Pancreas (tissue), 10 donors: ENCODE measurements at regions not wholly inside any gene's neighbourhood (a gene's known extent, or its start where the extent isn't known, plus 50 kb on each side); places are given as distances from the start of the nearest gene placed in this dataset.

ENCODE experiments used
- ATAC-seq, 4 donors: fragments of 200-7000 bp; cut with Tn5 transposase; one replicate each; pipeline versions ENCODE4 v1.8.0 to v1.9.1; 2020; ENCODE audit warnings: mild to moderate bottlenecking in 4 of 4, moderate library complexity in 4 of 4
- DNase-seq, 6 donors: peaks; one replicate each; pipeline ENCODE4 v3.0.0-alpha.2; 2020
- FAIRE-seq: peaks from 2 replicates; lab custom pipeline; 2012; peaks lifted over from hg19 to GRCh38; lab: Jason Lieb, UNC
- H3K27ac ChIP-seq, 4 donors: fragments of 200-600 bp; sonication (generic); 1 replicate in 3 of 4; 2 replicates in 1 of 4; pipeline versions ENCODE4 v1.5.0 to v1.8.0; 2020
- H3K27me3 ChIP-seq, 4 donors: fragments of 200-600 bp; one replicate each; pipeline ENCODE4 v1.8.0; 2021
- H3K36me3 ChIP-seq, 3 donors: fragments of 200-600 bp; sonication (generic) in 1 of 3; one replicate each; pipeline versions ENCODE4 v1.5.0 to v1.8.0; 2020 to 2021
- H3K4me1 ChIP-seq, 3 donors: fragments of 200-600 bp; one replicate each; pipeline ENCODE4 v1.8.0; 2021
- H3K4me3 ChIP-seq, 4 donors: fragments of 200-600 bp; sonication (generic) in 2 of 4; one replicate each; pipeline versions ENCODE4 v1.5.0 to v1.8.0; 2020 to 2021
- H3K9me3 ChIP-seq, 4 donors: fragments of 200-600 bp; one replicate each; pipeline ENCODE4 v1.8.0; 2021
- CTCF ChIP-seq, 4 donors: fragments of 200-600 bp; sonication (generic) in 3 of 4; IDR thresholded peaks; one replicate each; pipeline versions ENCODE4 v1.5.0 to v1.8.0; 2021; ENCODE audit warnings: antibody characterized with exemption in 4 of 4
- WGBS, 2 donors: extraction: QIAGEN DNeasy Blood & Tissue Kit; methylation state at CpG; one replicate each; pipeline ENCODE4 v1.1.7; 2013; 5-methylcytosine and 5-hydroxymethylcytosine counted together
- intact Hi-C, 3 donors: fragments of 100-400 bp; cut with DNase I; formaldehyde crosslinking; loops; one replicate each; pipeline versions ENCODE4 v1.11.1 to v1.14.2; 2022
- donor health status: healthy with polysubstance abuse.
- donor health status: DM: no; HTN: no; CAD: no; lungs with moderate emphysema.
- donor health status: DM: no; HTN: no; CAD: no.
- donor health status: control.
- donor health status: control.
- donor health status: Bipolar disorder and iron deficiency.
- donor health status: DM: yes; HTN: yes; CAD: no.
- donor health status: DM: no; HTN: no; CAD: no.
- donor health status: DM: no; HTN: no; CAD: no.
- donor health status: DM: yes; HTN: yes; CAD: no.

- Histone ChIP-seq H3K36me3 (no peaks in the 10 kb centered on the region), H3K9me3 (no peaks in the 10 kb centered on the region), H3K27me3 (no peaks in the 10 kb centered on the region), H3K27ac (no peak overlapping the region), H3K4me1 (no peaks in the 10 kb centered on the region), H3K4me3 (no peak overlapping the region)
- no peak for TF ChIP-seq CTCF (IDR thresholded peaks at IDR 0.05)
- DNase-seq (no peak), FAIRE-seq (no peak), ATAC-seq (no peak)
- intact Hi-C loops, result no loop called here
- 49 to 54% methylated on average over 4 of the region's 4 CpGs for WGBS, 2 donors
These were observed 360.0 kb downstream of the NPHP4 start for GRCh38 chr1:5632224-5632623.

- Histone ChIP-seq H3K27ac (no peak overlapping the region), H3K27me3 (no peaks in the 10 kb centered on the region), H3K4me3 (no peak overlapping the region), H3K4me1 (no peaks in the 10 kb centered on the region), H3K9me3 (no peaks in the 10 kb centered on the region), H3K36me3 (no peaks in the 10 kb centered on the region)
- no peak for TF ChIP-seq CTCF (IDR thresholded peaks at IDR 0.05)
- ATAC-seq, result no peak
- FAIRE-seq, result no peak
- intact Hi-C loops, result no loop called here
- whole genome bisulfite sequencing, 2 donors, result 59 to 79% methylated on average over 2 of the region's 2 CpGs
- DNase-seq, result no peak
These were observed 363.8 kb downstream of the NPHP4 start for GRCh38 chr1:5628416-5628815.

GRCh38 chr1:5623399-5623798 lies 368.8 kb downstream of the NPHP4 start:
- intact Hi-C loops, result no loop called here
- H3K4me1 ChIP-seq, result no peaks in the 10 kb centered on the region
- H3K36me3 ChIP-seq, result no peaks in the 10 kb centered on the region
- DNase-seq (no peak), ATAC-seq (no peak), FAIRE-seq (no peak)
- TF ChIP-seq CTCF (IDR thresholded peaks at IDR 0.05), result no peak
- H3K27me3 ChIP-seq, result no peaks in the 10 kb centered on the region
- H3K9me3 ChIP-seq, result no peaks in the 10 kb centered on the region
- no peak overlapping the region for H3K27ac ChIP-seq
- H3K4me3 ChIP-seq, result no peak overlapping the region
- 58 to 60% methylated on average over 6 of the region's 6 CpGs for WGBS, 2 donors

- Histone ChIP-seq H3K4me3 (no peak overlapping the region), H3K9me3 (no peaks in the 10 kb centered on the region), H3K27ac (no peak overlapping the region), H3K4me1 (no peaks in the 10 kb centered on the region), H3K36me3 (no peaks in the 10 kb centered on the region), H3K27me3 (no peaks in the 10 kb centered on the region)
- TF ChIP-seq CTCF (IDR thresholded peaks at IDR 0.05), result no peak
- no peak for FAIRE-seq
- 69 to 72% methylated on average over 7 of the region's 7 CpGs for WGBS, 2 donors
- DNase-seq, result no peak
- ATAC-seq, result peak in 1 of 4 donors; percentile 20
- intact Hi-C loops, result no loop called here
These were observed 369.8 kb downstream of the NPHP4 start for GRCh38 chr1:5622412-5622811.

- no peak for ATAC-seq
These were observed 370.5 kb downstream of the NPHP4 start for GRCh38 chr1:5621692-5622091.

More at GRCh38 chr1:5621692-5622091, 370.5 kb downstream of the NPHP4 start:
- DNase-seq (no peak), FAIRE-seq (no peak)
- Histone ChIP-seq H3K27ac (no peak overlapping the region), H3K27me3 (no peaks in the 10 kb centered on the region), H3K4me1 (no peaks in the 10 kb centered on the region), H3K4me3 (no peak overlapping the region), H3K9me3 (no peaks in the 10 kb centered on the region), H3K36me3 (no peaks in the 10 kb centered on the region)
- WGBS, 2 donors, result 62 to 64% methylated on average over 8 of the region's 8 CpGs
- intact Hi-C loops, result no loop called here
- no peak for TF ChIP-seq CTCF (IDR thresholded peaks at IDR 0.05)
